Ascending aorta (tissue), 2 donors: ENCODE measurements at regions not wholly inside any gene's neighbourhood (a gene's known extent, or its start where the extent isn't known, plus 50 kb on each side); places are given as distances from the start of the nearest gene placed in this dataset.

ENCODE experiments used
- DNase-seq, 2 donors: peaks; one replicate each; pipeline ENCODE4 v3.0.0-alpha.2; 2019; ENCODE audit warnings: low spot score in 2 of 2
- H3K27ac ChIP-seq, 2 donors: fragments of 200-600 bp; sonication (generic); one replicate each; pipeline ENCODE4 v1.5.1; 2016 to 2017; ENCODE audit warnings: mild to moderate bottlenecking in 1 of 2
- H3K27me3 ChIP-seq: fragments of 200-600 bp; sonication (generic); one replicate; pipeline ENCODE4 v1.5.1; 2017
- H3K36me3 ChIP-seq, 2 donors: fragments of 200-600 bp; sonication (generic); one replicate each; pipeline ENCODE4 v1.5.1; 2016
- H3K4me1 ChIP-seq, 2 donors: fragments of 200-600 bp; sonication (generic); one replicate each; pipeline ENCODE4 v1.5.1; 2016 to 2017; ENCODE audit warnings: mild to moderate bottlenecking in 1 of 2
- H3K4me3 ChIP-seq, 2 donors: fragments of 200-600 bp; sonication (generic); one replicate each; pipeline ENCODE4 v1.5.1; 2016 to 2017; ENCODE audit warnings: mild to moderate bottlenecking in 1 of 2
- H3K9me3 ChIP-seq, 2 donors: fragments of 200-600 bp; sonication (generic); one replicate each; pipeline ENCODE4 v1.5.1; 2016
- intact Hi-C: fragments of 100-400 bp; cut with DNase I; formaldehyde crosslinking; loops from one replicate; pipeline ENCODE4 v1.15.1; 2023
- TF ChIP-seq, protein P1 (sequence below), 3 experiments: fragments of 200-600 bp in 2 of 3; fragments of 450-650 bp in 1 of 3; sonication (generic) in 2 of 3; IDR thresholded peaks; one replicate each; pipeline ENCODE4 v1.5.1; 2016 to 2019; ENCODE audit warnings: antibody characterized with exemption in 3 of 3, mild to moderate bottlenecking in 1 of 3, moderate library complexity in 1 of 3

- intact Hi-C loops = no loop called here
- no peak overlapping the region for H3K27ac ChIP-seq
- H3K36me3 ChIP-seq = no peaks in the 10 kb centered on the region
- no peak for DNase-seq
- no peaks in the 10 kb centered on the region for H3K4me1 ChIP-seq
- H3K4me3 ChIP-seq = no peak overlapping the region
- no peaks in the 10 kb centered on the region for H3K9me3 ChIP-seq
- TF ChIP-seq, protein P1, sequence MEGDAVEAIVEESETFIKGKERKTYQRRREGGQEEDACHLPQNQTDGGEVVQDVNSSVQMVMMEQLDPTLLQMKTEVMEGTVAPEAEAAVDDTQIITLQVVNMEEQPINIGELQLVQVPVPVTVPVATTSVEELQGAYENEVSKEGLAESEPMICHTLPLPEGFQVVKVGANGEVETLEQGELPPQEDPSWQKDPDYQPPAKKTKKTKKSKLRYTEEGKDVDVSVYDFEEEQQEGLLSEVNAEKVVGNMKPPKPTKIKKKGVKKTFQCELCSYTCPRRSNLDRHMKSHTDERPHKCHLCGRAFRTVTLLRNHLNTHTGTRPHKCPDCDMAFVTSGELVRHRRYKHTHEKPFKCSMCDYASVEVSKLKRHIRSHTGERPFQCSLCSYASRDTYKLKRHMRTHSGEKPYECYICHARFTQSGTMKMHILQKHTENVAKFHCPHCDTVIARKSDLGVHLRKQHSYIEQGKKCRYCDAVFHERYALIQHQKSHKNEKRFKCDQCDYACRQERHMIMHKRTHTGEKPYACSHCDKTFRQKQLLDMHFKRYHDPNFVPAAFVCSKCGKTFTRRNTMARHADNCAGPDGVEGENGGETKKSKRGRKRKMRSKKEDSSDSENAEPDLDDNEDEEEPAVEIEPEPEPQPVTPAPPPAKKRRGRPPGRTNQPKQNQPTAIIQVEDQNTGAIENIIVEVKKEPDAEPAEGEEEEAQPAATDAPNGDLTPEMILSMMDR (IDR thresholded peaks at IDR 0.05) = no peak
- H3K27me3 ChIP-seq = no peaks in the 10 kb centered on the region
Measured at GRCh38 chr5:8114597-8115266, 245.8 kb downstream of the MTRR start.

DNA sequence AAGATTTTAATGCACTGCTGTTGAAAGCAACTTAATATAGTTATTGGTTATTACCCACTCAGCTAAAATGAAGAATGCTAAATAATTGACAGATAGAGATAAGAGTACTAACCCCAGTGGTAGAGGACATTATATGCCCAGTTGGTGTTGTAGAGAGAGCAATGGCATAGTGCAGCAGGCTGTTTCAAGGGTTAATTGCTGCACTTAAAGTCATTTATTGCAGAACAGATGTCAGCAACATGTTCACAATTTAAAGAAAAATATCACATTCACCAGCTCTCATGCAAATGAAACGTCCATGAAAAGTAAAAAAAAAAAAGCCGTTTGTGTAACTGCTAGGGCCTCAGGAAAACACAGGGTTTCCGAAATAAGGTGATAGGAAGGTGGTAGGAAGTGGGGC is 254.6 kb downstream of the MTRR start:
- no peak for DNase-seq
- Histone ChIP-seq H3K9me3 (no peaks in the 10 kb centered on the region), H3K36me3 (no peaks in the 10 kb centered on the region), H3K27ac (no peak overlapping the region), H3K4me1 (no peaks in the 10 kb centered on the region), H3K4me3 (no peak overlapping the region), H3K27me3 (no peaks in the 10 kb centered on the region)
- TF ChIP-seq, protein P1 (IDR thresholded peaks at IDR 0.05) = no peak
- intact Hi-C loops = no loop called here

GRCh38 chr5:8134609-8135008 is 265.7 kb downstream of the MTRR start:
- intact Hi-C loops = no loop called here
- DNase-seq = no peak
- Histone ChIP-seq H3K27ac (no peak overlapping the region), H3K4me3 (no peak overlapping the region), H3K4me1 (no peaks in the 10 kb centered on the region), H3K9me3 (no peaks in the 10 kb centered on the region), H3K27me3 (no peaks in the 10 kb centered on the region), H3K36me3 (no peaks in the 10 kb centered on the region)
- TF ChIP-seq, protein P1 (IDR thresholded peaks at IDR 0.05) = no peak

DNA sequence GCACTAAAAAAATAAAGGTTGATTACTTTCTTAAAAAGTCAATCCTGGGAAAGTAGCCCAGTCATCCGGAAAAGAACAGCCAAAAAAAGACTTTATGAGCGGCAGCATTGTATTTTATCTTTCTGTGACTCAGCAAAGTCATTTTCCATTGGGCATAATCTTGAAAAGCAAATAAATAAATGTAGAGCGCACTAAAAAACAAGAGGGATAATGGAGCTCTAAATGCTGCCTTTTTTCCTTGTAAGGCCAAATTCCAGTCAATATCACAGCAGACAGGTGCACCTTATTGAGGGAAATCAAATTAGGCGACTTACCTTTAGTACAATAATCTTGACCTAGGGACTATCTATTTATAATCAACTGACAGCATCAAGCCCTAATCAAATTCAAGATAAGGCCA is 266.8 kb downstream of the MTRR start:
- Histone ChIP-seq H3K4me3 (no peak overlapping the region), H3K9me3 (no peaks in the 10 kb centered on the region), H3K36me3 (no peaks in the 10 kb centered on the region), H3K27me3 (no peaks in the 10 kb centered on the region), H3K4me1 (no peaks in the 10 kb centered on the region), H3K27ac (no peak overlapping the region)
- TF ChIP-seq, protein P1 (IDR thresholded peaks at IDR 0.05) = no peak
- intact Hi-C loops = no loop called here
- DNase-seq = no peak

- intact Hi-C loops = no loop called here
- DNase-seq = no peak
- no peaks in the 10 kb centered on the region for H3K36me3 ChIP-seq
Measured at GRCh38 chr5:8136271-8136670, 267.3 kb downstream of the MTRR start.

More at GRCh38 chr5:8136271-8136670, 267.3 kb downstream of the MTRR start:
- Histone ChIP-seq H3K27me3 (no peaks in the 10 kb centered on the region), H3K4me3 (no peak overlapping the region), H3K4me1 (no peaks in the 10 kb centered on the region), H3K9me3 (no peaks in the 10 kb centered on the region), H3K27ac (no peak overlapping the region)
- TF ChIP-seq, protein P1 (IDR thresholded peaks at IDR 0.05) = no peak
